ENCODE measurements at regions not wholly inside any gene's neighbourhood (a gene's known extent, or its start where the extent isn't known, plus 50 kb on each side); places are given as distances from the start of the nearest gene placed in this dataset.
A peak's percentile ranks its signal among the peaks of the same experiment; 100 is the strongest.

DNA sequence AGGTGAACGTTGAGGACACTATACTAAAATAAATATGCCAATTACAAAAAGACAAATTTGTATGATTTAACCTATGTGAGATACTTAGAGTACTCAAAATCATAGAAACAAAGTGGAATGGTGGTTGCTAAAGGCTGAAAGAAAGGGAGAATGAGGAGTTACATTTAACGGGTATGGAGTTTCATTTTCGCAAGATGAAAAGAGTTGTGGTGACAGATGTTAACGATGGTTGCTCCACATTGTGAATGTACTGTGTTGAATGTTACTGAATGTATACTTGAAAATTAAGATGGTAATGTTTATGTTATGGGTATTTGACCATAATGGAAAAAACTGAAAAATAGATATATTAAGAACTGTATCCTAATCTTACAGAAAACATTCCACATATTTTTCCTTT, 51.3 kb upstream of the MOCS2 start:
- TF ChIP-seq, protein P1, sequence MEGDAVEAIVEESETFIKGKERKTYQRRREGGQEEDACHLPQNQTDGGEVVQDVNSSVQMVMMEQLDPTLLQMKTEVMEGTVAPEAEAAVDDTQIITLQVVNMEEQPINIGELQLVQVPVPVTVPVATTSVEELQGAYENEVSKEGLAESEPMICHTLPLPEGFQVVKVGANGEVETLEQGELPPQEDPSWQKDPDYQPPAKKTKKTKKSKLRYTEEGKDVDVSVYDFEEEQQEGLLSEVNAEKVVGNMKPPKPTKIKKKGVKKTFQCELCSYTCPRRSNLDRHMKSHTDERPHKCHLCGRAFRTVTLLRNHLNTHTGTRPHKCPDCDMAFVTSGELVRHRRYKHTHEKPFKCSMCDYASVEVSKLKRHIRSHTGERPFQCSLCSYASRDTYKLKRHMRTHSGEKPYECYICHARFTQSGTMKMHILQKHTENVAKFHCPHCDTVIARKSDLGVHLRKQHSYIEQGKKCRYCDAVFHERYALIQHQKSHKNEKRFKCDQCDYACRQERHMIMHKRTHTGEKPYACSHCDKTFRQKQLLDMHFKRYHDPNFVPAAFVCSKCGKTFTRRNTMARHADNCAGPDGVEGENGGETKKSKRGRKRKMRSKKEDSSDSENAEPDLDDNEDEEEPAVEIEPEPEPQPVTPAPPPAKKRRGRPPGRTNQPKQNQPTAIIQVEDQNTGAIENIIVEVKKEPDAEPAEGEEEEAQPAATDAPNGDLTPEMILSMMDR (IDR thresholded peaks at IDR 0.05): no peak
- Histone ChIP-seq H3K27me3 (no peaks in the 10 kb centered on the region), H3K27ac (no peak overlapping the region), H3K4me3 (no peak overlapping the region), H3K4me1 (peaks cover 0 to 9% (median 1%) of the 10 kb centered on the region in 4 donors), H3K36me3 (no peaks in the 10 kb centered on the region), H3K9me3 (no peaks in the 10 kb centered on the region)
- intact Hi-C loops (cut with DNase I; ENCODE audit: low total_unique reads): loop anchor here (10.0 kb wide), 1 partner anchor 1064 kb away; no protein-coding TSS in a partner anchor
- no peak for DNase-seq

DNA sequence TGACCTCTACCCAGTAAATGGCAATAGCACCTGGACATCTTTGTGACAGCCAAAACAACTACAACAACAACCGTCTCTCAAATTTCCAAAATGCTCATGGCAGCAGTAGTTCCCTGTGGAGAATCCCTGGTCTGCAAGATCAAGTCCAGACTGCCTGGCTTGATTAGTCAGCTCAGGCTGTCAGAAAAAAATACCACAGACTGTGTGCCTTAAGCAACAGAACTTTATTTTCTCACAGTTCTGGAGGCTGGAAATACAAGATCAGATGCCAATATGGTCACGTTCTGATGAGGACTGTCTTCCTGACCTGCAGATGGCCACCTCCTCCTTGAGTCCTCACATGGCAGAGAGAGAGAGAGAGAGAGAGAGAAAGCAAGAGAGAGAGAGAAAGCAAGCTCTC, 52.3 kb upstream of the MOCS2 start:
- Histone ChIP-seq H3K36me3 (no peaks in the 10 kb centered on the region), H3K4me1 (peaks cover 0 to 16% (median 7%) of the 10 kb centered on the region in 4 donors), H3K4me3 (no peak overlapping the region), H3K9me3 (no peaks in the 10 kb centered on the region), H3K27ac (no peak overlapping the region), H3K27me3 (no peaks in the 10 kb centered on the region)
- intact Hi-C loops (cut with DNase I; ENCODE audit: low total_unique reads): loop anchor here (10.0 kb wide), 1 partner anchor 1063 kb away; no protein-coding TSS in a partner anchor
- no peak for DNase-seq
- TF ChIP-seq, protein P1 (IDR thresholded peaks at IDR 0.05): no peak

DNA sequence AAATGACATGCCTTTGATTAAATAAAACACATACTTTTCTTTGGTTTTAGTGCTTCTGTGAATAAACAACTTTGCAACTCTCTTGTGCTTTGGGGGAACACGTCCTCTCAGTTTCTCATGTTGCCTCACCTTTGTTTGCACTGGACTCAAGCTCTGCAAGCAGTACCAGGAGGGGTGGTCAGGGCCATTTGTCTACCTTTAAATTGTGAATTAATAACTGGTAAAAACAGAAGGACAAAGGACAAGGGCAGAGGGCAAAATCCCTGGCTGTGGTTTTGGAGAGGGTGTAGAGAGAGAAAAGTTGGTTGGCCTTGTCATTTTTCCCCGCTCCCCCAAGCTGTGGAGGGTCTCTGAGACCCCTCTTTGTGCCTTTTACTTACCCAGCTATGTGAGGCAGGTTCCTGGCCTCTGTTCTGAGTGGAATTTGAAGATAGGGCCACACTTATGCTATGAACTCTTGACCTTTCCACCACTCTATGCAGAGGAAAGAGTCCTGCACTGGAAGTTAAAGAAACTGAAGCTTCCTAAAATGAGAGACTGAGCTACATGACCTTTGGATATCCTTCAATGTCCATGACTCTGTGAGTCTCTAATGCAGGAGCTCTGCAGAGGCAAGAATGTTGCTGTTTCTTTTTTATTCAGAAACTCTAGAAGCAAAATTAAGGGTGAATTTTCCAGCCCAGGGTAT, 55.1 kb upstream of the MOCS2 start:
- H3K4me1 ChIP-seq: peaks cover 0 to 38% (median 21%) of the 10 kb centered on the region in 4 donors
- intact Hi-C loops (cut with DNase I; ENCODE audit: low total_unique reads): loop anchor here (10.0 kb wide), 1 partner anchor 1060 kb away; no protein-coding TSS in a partner anchor
- no peak overlapping the region for H3K4me3 ChIP-seq
- H3K9me3 ChIP-seq: no peaks in the 10 kb centered on the region
- TF ChIP-seq, protein P1 (IDR thresholded peaks at IDR 0.05): no peak
- no peak overlapping the region for H3K27ac ChIP-seq
- DNase-seq: no peak
- H3K36me3 ChIP-seq: no peaks in the 10 kb centered on the region
- H3K27me3 ChIP-seq: no peaks in the 10 kb centered on the region

DNA sequence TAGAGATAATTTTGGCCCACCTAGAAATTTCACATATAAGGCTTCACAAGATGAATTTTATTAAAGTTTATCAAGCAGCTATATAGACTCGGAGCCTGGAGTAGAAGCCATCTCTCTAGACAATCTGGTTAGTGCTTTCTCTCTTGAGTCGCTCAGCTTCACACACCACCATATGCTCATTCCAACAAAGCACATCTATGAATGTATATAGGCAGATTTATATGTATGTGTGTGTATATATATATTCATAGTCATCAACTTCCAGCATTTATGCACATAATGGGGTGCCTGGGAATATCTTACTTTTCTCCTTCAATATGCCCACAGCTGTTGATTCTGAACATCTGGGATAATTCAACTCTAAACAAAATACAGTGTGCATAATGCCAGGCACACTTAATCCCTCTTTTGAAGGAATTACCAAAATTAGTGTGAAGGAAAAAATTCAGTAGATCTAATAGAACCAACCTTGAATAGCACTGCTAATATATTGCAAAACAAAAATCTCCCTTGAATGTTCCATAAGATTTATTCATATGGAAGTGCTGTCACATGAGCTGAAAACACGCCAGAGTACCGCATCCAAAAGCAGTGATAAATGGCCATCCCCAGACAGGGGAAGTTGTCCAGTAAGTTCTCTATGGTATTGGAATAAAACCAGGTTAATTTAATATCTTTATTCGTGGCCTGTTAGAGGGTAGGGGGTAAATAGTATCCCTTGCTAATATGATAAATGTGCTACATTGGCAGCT, 56.0 kb upstream of the MOCS2 start:
- intact Hi-C loops (cut with DNase I; ENCODE audit: low total_unique reads): loop anchor here (10.0 kb wide), 1 partner anchor 1059 kb away; no protein-coding TSS in a partner anchor
- Histone ChIP-seq H3K36me3 (no peaks in the 10 kb centered on the region), H3K9me3 (no peaks in the 10 kb centered on the region), H3K4me1 (peaks cover 0 to 38% (median 21%) of the 10 kb centered on the region in 4 donors), H3K4me3 (no peak overlapping the region), H3K27ac (no peak overlapping the region), H3K27me3 (no peaks in the 10 kb centered on the region)
- TF ChIP-seq, protein P1 (IDR thresholded peaks at IDR 0.05): no peak
- DNase-seq: peak in 1 of 2 donors; percentile 29

DNA sequence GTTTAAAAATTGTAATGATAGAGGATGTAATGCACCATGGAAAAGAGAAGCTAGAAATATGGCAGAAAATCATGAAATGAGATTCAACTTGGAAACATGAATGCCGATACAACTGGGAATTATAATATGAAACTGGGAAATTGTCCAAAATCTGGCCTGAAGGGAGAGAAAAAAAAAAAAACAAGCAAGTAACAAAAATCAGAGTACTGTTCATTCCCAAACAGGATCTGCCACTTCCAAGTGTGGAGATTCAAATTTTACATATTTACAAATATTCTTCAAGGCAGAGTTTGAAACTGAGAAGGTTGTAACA, 56.6 kb upstream of the MOCS2 start:
- H3K9me3 ChIP-seq: no peaks in the 10 kb centered on the region
- TF ChIP-seq, protein P1 (IDR thresholded peaks at IDR 0.05): no peak
- no peaks in the 10 kb centered on the region for H3K27me3 ChIP-seq
- peaks cover 0 to 38% (median 21%) of the 10 kb centered on the region in 4 donors for H3K4me1 ChIP-seq
- no peak overlapping the region for H3K4me3 ChIP-seq
- intact Hi-C loops (cut with DNase I; ENCODE audit: low total_unique reads): loop anchor here (10.0 kb wide), 1 partner anchor 1059 kb away; no protein-coding TSS in a partner anchor
- H3K27ac ChIP-seq: peak overlapping the region in 1 of 2 donors; percentile 42
- H3K36me3 ChIP-seq: no peaks in the 10 kb centered on the region
- no peak for DNase-seq

Measured in tibial artery (tissue), 4 donors.